Stimulated activated naive B cell treated with anti-CD40 and anti-IgM and Interleukin-4, amounts not matched to agents 10 μg/mL and 1 μg/mL and 100 μg/mL, for 72 hours (primary cell): ENCODE measurements at regions not wholly inside any gene's neighbourhood (a gene's known extent, or its start where the extent isn't known, plus 50 kb on each side); places are given as distances from the start of the nearest gene placed in this dataset.

Source experiments
- ATAC-seq, 2 donors: fragments of 150-1000 bp; cut with Tn5 transposase; replicated peaks; 2 replicates each; pipeline ENCODE4 v1.10.0; 2021; ENCODE audit warnings: moderate library complexity in 1 of 2
- DNase-seq: peaks from one replicate; pipeline ENCODE4 v3.0.0; 2021
- H3K27ac Mint-ChIP-seq: one replicate; pipeline ENCODE4 v1.8.0; 2022; ENCODE audit warnings: mild to moderate bottlenecking, mixed read lengths
- H3K27me3 Mint-ChIP-seq, 2 donors: one replicate each; pipeline ENCODE4 v1.8.0; 2022; ENCODE audit warnings: mixed read lengths in 2 of 2
- H3K36me3 Mint-ChIP-seq, 2 donors: one replicate each; pipeline ENCODE4 v1.8.0; 2022; ENCODE audit warnings: mixed read lengths in 2 of 2, mild to moderate bottlenecking in 1 of 2
- H3K4me1 Mint-ChIP-seq, 2 donors: one replicate each; pipeline ENCODE4 v1.8.0; 2022; ENCODE audit warnings: mixed read lengths in 2 of 2, mild to moderate bottlenecking in 1 of 2
- H3K4me3 Mint-ChIP-seq, 2 donors: one replicate each; pipeline ENCODE4 v1.8.0; 2022; ENCODE audit warnings: mild to moderate bottlenecking in 2 of 2, mixed read lengths in 2 of 2, moderate library complexity in 1 of 2
- H3K9me3 Mint-ChIP-seq, 2 donors: one replicate each; pipeline ENCODE4 v1.8.0; 2022; ENCODE audit warnings: mixed read lengths in 2 of 2, mild to moderate bottlenecking in 1 of 2

DNA sequence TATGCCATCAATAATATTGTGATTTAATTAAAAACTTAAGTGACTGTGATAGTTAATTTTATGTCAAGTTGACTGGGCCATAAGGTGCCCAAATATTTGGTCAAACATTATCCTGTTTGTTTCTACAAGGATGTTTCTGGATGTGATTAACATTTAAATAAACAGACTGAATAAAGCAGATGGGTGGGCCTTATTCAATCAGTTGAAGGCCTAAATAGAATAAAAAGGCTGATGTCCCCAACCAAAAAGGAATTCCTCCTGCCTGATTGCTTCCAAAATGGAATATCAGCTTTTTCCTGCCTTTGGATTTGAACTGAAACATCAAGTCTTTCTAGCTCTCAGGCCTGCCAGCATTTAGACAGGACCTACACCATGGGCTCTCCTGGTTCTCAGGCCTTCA is 961.7 kb downstream of the NTRK3 start:
- Mint-ChIP-seq H3K4me3 (no peak overlapping the region), H3K4me1 (no peaks in the 10 kb centered on the region), H3K36me3 (no peaks in the 10 kb centered on the region), H3K27me3 (no peaks in the 10 kb centered on the region), H3K9me3 (peaks cover 0 to 6% of the 10 kb centered on the region in 2 donors), H3K27ac (no peak overlapping the region)
- ATAC-seq (no peak), DNase-seq (no peak)

DNA sequence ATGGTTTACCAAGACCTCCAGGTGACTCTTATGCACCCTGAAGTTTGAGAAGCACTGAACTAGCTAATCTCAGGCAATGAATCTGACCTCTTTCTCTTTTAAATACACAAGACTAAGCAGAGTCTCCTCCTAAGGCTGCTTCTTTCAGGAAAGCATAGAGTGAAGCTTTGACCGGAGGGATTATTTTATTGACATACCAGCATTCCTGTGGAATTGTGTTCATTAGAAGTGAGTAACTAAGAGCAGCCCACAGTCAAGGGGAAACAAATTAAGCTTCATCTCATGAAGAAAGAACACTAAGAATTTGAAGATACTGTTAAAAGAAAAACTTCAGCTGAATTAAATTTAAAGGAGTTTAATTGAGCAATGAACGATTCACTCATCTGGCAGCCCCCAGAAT is 963.5 kb downstream of the NTRK3 start:
- H3K4me1 Mint-ChIP-seq, result no peaks in the 10 kb centered on the region
- DNase-seq (no peak), ATAC-seq (no peak)
- no peaks in the 10 kb centered on the region for H3K27me3 Mint-ChIP-seq
- H3K36me3 Mint-ChIP-seq, result no peaks in the 10 kb centered on the region
- H3K9me3 Mint-ChIP-seq, result peaks cover 0 to 6% of the 10 kb centered on the region in 2 donors
- no peak overlapping the region for H3K4me3 Mint-ChIP-seq
- no peak overlapping the region for H3K27ac Mint-ChIP-seq

DNA sequence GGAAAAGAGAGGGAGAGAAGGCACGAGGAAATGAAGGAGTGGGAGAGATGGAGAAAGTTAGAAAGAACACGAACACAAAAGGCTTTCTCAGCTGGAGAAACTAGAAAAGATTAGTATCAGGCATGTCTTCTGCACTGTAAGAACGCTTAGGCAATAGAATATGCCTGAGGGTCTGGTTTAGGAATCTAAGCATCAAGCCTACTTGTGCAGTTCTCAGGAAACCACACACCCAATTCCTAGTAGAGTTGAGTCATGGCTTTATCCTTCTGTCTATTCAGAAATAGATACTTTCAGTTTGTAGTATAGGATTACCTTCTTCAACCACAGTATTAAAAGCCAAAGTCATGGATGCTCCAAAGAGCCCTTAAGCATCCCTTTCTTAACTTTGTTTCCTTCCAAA is 969.4 kb downstream of the NTRK3 start:
- ATAC-seq (no peak), DNase-seq (no peak)
- no peaks in the 10 kb centered on the region for H3K4me1 Mint-ChIP-seq
- H3K36me3 Mint-ChIP-seq, result no peaks in the 10 kb centered on the region
- no peak overlapping the region for H3K4me3 Mint-ChIP-seq
- peaks cover 0 to 5% of the 10 kb centered on the region in 2 donors for H3K9me3 Mint-ChIP-seq
- H3K27me3 Mint-ChIP-seq, result no peaks in the 10 kb centered on the region
- no peak overlapping the region for H3K27ac Mint-ChIP-seq

DNA sequence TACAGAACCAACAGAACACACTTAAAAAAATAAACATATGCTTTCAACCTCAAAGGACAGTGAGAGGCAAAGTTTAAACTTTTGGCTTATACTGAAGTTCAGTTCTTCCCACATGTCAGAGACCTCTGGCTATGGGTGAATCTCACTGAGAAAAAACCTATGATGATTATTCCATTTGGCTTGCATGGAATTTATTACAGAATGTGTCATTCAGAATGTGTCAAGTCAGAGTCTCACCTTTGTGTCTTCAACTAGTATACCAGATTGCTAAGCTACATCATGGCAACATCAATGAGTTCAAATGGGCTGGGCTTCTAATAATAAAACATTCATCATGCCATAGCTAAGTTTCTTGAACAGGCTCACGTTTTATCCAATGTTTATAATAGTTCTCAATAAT is 987.0 kb downstream of the NTRK3 start:
- DNase-seq (no peak), ATAC-seq (no peak)
- Mint-ChIP-seq H3K4me3 (no peak overlapping the region), H3K27me3 (no peaks in the 10 kb centered on the region), H3K9me3 (peaks cover 2 to 5% of the 10 kb centered on the region in 2 donors), H3K36me3 (no peaks in the 10 kb centered on the region), H3K27ac (no peak overlapping the region), H3K4me1 (no peaks in the 10 kb centered on the region)

DNA sequence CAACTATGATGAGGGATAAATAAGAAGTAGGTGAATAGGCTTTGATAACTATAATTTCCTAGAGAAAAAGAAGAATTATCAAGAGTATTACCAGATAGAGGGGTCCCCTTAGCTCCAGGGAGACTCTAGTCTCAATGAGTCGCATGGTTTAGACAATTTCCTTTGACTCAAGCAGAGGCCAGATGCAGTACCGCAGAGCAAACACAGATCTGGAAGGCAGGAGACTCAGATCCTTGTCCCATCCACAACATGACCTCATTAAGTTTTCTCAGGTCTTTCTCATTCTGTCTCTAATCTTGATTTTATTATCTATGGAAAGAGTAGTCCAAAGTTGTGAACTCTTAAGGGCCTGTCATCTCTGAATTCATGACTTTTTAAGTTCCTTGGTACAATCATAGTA is 987.9 kb downstream of the NTRK3 start:
- no peak for ATAC-seq
- no peak overlapping the region for H3K27ac Mint-ChIP-seq
- DNase-seq, result no peak
- peaks cover 2 to 5% of the 10 kb centered on the region in 2 donors for H3K9me3 Mint-ChIP-seq
- no peaks in the 10 kb centered on the region for H3K36me3 Mint-ChIP-seq
- no peaks in the 10 kb centered on the region for H3K4me1 Mint-ChIP-seq
- H3K4me3 Mint-ChIP-seq, result no peak overlapping the region
- no peaks in the 10 kb centered on the region for H3K27me3 Mint-ChIP-seq

DNA sequence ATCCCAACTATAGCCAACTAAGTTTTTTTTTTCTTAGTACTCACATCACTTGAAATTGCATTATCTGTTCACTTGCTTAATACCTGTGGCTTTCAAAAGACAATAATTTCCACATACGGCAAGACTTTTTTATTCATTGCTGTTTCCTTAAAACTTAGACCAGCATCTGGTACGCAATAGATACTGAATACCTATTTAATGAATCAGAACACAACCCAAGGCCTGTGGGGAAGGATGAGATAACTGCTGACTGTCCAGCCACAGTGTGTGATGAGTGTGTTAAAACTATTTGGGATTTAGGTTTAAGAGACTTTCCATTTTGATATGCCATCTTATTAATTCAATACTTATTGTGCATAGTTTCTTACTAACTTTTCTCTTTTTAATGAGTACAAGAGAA is 988.7 kb downstream of the NTRK3 start:
- DNase-seq (no peak), ATAC-seq (no peak)
- H3K27ac Mint-ChIP-seq, result no peak overlapping the region
- no peaks in the 10 kb centered on the region for H3K4me1 Mint-ChIP-seq
- H3K9me3 Mint-ChIP-seq, result peaks cover under 1 to 3% of the 10 kb centered on the region in 2 donors
- no peak overlapping the region for H3K4me3 Mint-ChIP-seq
- no peaks in the 10 kb centered on the region for H3K36me3 Mint-ChIP-seq
- H3K27me3 Mint-ChIP-seq, result no peaks in the 10 kb centered on the region

DNA sequence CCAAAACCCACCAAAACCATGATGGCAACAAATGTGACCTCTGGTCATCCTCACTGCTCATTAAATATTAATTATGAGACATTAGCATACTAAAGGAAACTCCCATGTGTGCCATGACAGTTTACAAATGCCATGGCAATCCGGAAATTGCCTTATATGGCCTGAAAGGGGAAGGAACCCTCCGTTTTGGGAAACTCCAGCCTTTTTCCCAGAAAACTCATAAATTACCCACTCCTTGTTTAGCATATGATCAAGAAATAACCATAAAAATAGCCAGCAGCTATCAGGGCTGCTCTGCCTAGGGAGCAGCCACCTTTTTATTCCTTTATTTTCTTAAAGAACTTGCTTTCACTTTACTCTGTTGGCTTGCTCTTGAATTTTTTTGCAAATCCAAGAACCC is 992.7 kb downstream of the NTRK3 start:
- H3K9me3 Mint-ChIP-seq, result peaks cover 5 to 10% of the 10 kb centered on the region in 2 donors
- H3K36me3 Mint-ChIP-seq, result no peaks in the 10 kb centered on the region
- DNase-seq, result no peak
- H3K27me3 Mint-ChIP-seq, result no peaks in the 10 kb centered on the region
- H3K27ac Mint-ChIP-seq, result no peak overlapping the region
- ATAC-seq, result no peak
- H3K4me3 Mint-ChIP-seq, result no peak overlapping the region
- no peaks in the 10 kb centered on the region for H3K4me1 Mint-ChIP-seq

DNA sequence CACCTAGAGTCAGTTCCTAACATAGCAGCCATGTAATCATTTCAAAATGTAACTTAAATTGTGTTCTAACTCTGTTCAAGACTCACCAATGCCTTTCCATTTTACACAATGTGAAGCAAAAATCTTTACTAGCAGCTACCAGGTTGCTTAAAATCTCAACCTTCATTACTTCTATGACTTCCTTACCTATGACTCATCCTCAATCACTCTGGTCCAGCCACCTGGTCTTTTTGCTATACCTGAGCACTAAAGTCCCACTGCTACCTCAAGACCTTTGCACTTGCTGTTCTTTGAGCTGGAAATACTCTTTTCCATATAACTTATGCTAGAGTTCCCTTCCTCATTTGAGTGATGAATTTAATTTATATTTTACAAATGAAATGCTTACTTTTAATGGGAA is 993.2 kb downstream of the NTRK3 start:
- ATAC-seq (no peak), DNase-seq (no peak)
- H3K9me3 Mint-ChIP-seq, result peaks cover 9 to 14% of the 10 kb centered on the region in 2 donors
- no peak overlapping the region for H3K27ac Mint-ChIP-seq
- H3K4me1 Mint-ChIP-seq, result no peaks in the 10 kb centered on the region
- H3K36me3 Mint-ChIP-seq, result no peaks in the 10 kb centered on the region
- no peaks in the 10 kb centered on the region for H3K27me3 Mint-ChIP-seq
- no peak overlapping the region for H3K4me3 Mint-ChIP-seq

DNA sequence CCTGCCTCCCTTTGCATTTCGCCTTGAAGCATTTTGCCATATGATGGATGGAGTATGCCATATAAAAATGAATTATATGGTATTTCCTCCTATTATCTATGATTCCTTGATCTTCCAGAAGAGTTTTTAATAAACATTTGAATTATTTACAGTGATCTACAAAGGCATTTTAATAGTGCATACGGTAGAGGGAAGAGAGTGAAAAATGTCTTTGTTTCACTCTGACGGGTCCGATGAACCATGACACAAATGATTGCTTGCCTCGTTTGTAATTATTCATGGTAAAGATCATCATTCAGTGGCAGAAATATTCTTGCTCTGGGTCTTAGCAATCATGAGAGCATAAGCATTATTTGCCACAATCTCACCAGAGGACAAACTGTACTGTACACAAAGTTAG is 1010.9 kb downstream of the NTRK3 start:
- H3K4me1 Mint-ChIP-seq, result no peaks in the 10 kb centered on the region
- H3K36me3 Mint-ChIP-seq, result no peaks in the 10 kb centered on the region

DNA sequence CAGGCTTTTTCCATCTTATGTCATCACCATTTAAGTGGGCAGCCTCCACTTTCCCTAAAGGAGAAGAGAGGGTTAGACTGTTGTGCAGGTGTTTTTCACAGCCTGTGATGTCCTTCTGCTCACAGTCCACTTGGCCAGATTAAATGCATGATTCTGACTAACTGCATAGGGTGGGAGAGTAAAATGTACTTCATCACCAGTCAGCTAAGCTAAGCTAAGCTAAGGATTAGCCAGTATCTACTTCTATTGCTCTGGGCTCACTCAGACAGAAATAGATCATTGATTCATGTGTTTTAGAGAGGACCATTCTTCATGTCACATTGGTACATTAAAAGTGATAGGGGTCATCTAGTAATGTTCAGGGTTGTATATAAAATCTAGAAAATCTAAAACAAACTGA is 1013.1 kb downstream of the NTRK3 start:
- Mint-ChIP-seq H3K27me3 (no peaks in the 10 kb centered on the region), H3K4me3 (no peak overlapping the region), H3K27ac (no peak overlapping the region), H3K9me3 (peaks cover 0 to 6% of the 10 kb centered on the region in 2 donors), H3K36me3 (no peaks in the 10 kb centered on the region), H3K4me1 (no peaks in the 10 kb centered on the region)
- no peak for ATAC-seq
- DNase-seq, result no peak

More for the DNA sequence above, 1010.9 kb downstream of the NTRK3 start:
- Mint-ChIP-seq H3K9me3 (peaks cover 0 to 7% of the 10 kb centered on the region in 2 donors), H3K4me3 (no peak overlapping the region), H3K27me3 (no peaks in the 10 kb centered on the region), H3K27ac (no peak overlapping the region)
- ATAC-seq (no peak), DNase-seq (no peak)

DNA sequence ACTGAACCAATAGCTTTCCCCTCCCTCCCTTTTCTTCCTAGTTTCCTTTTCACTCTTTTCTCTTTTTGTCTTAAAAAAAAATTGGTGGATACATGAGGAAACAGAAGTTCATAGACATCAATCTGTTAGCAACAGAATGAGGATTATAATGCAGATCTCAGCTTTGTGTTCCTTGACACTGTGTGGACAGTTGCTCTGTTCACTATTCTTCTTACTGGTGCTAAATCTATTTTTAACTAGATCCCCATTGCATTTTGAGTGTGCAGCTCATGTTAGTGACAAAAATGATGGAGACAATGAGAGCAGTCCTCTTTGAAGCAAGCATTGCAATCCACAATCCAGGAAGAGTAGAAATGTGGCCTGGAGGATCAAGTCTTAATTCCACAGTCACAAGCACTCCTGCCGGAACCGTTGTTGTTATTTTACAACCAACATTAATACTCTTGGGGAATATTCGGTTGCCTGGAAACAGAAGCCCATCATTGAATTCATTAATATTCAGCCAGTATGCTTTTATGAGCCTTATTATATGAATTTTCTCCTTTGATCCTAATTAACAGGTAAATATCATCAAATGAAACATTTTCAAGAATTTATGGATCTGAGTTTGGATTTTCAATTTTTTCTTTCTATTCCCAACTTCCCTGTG is 1016.8 kb downstream of the NTRK3 start:
- no peaks in the 10 kb centered on the region for H3K27me3 Mint-ChIP-seq
- H3K4me1 Mint-ChIP-seq, result no peaks in the 10 kb centered on the region
- H3K9me3 Mint-ChIP-seq, result peaks cover 0 to 4% of the 10 kb centered on the region in 2 donors
- H3K4me3 Mint-ChIP-seq, result no peak overlapping the region
- H3K36me3 Mint-ChIP-seq, result no peaks in the 10 kb centered on the region
- ATAC-seq (no peak), DNase-seq (no peak)
- H3K27ac Mint-ChIP-seq, result no peak overlapping the region

DNA sequence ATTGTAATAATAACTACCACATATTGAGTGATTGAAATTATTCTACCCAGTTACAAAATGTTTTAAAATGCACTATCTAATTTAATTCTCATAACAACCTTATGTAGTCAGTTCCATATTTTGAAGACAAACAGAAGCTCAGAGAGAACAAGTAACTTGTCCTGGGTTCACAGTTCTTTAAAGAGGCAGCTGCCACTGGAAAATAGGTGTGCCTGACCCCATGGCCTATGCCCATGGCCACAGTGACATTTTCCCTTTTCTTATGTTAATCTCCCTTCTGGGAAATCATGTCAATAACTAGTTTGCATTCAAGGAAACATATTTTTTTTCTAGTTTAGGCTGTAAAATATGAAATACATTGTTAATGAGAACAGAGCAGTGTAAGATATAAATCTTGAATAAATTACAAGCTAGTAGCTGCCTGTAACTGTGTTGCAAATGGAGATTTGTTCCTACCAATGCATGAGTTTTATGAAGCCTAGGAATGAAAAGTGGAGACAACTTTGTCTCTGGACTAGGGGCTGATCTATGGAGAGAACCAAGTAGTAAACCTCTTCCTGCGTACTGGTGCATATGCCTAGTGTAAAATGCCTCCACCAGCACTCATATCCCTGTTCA is 1018.0 kb downstream of the NTRK3 start:
- Mint-ChIP-seq H3K4me3 (no peak overlapping the region), H3K4me1 (no peaks in the 10 kb centered on the region), H3K9me3 (peaks cover 0 to 6% of the 10 kb centered on the region in 2 donors), H3K27me3 (no peaks in the 10 kb centered on the region), H3K27ac (no peak overlapping the region), H3K36me3 (no peaks in the 10 kb centered on the region)
- DNase-seq, result no peak
- ATAC-seq, result no peak

DNA sequence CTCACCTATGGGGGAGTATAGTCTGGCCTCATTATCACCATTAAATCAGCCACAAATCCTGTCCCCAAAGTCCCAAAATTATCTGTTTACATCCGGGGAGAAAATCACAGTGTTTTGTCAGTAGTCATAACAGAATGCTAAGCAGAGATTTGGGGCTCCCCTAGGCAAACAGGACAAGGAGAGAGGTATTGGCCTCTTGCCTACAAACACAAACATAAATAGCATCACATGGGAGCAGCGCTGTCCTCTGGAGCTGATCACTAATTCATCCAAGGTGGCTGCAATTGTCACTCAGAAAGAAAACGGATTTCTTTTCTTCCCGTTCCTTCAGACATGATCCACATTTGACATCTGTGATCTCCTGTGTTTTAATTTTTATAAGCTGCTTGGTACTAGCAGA is 1028.1 kb downstream of the NTRK3 start:
- Mint-ChIP-seq H3K4me1 (no peaks in the 10 kb centered on the region), H3K36me3 (no peaks in the 10 kb centered on the region), H3K27me3 (no peaks in the 10 kb centered on the region), H3K4me3 (no peak overlapping the region), H3K27ac (no peak overlapping the region), H3K9me3 (peaks cover 0 to 6% of the 10 kb centered on the region in 2 donors)
- DNase-seq (no peak), ATAC-seq (no peak)

DNA sequence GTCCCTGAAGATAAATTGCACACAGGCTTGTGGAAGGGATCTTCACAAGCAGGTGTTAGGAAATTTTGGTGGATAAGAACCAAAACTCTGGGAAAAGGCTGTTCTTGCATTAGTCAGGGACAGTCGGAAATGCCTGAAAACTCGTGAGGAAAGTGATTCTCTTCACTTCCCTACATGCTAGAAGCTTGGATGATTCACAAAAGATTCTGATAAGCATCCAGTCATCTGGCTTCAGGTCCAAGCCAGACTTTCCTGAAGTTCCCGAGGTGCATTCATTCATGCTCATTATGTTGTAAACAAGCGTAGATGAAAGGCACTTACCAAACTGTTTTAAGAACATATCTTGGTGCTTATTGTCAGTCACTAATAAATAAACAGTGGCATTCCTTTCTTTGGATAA is 1028.7 kb downstream of the NTRK3 start:
- no peaks in the 10 kb centered on the region for H3K4me1 Mint-ChIP-seq
- no peak overlapping the region for H3K4me3 Mint-ChIP-seq
- no peaks in the 10 kb centered on the region for H3K36me3 Mint-ChIP-seq
- no peak for ATAC-seq
- no peaks in the 10 kb centered on the region for H3K27me3 Mint-ChIP-seq
- no peak for DNase-seq
- peaks cover 0 to 5% of the 10 kb centered on the region in 2 donors for H3K9me3 Mint-ChIP-seq
- no peak overlapping the region for H3K27ac Mint-ChIP-seq

DNA sequence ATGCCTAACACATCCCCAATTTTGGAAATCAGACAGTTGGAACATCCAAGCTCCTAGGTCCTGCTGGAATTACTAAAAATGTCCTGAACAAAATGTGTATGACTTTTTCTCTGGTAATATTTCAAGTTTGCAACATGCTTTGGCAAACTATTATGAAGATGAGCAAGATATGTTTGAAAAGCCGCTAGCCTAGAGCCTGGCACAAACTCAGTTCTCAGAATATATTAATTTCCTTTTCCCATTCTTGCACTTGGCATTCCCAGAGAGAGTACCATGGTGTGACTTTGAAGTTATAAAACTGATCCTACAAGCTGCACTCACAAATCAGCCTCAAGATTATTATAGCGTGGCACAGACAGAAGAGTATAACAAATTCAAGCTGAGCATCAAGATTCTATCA is 1031.1 kb downstream of the NTRK3 start:
- H3K9me3 Mint-ChIP-seq, result peaks cover 4 to 5% of the 10 kb centered on the region in 2 donors
- H3K36me3 Mint-ChIP-seq, result no peaks in the 10 kb centered on the region
- H3K27me3 Mint-ChIP-seq, result no peaks in the 10 kb centered on the region
- H3K4me1 Mint-ChIP-seq, result no peaks in the 10 kb centered on the region
- no peak overlapping the region for H3K27ac Mint-ChIP-seq
- DNase-seq (no peak), ATAC-seq (no peak)
- H3K4me3 Mint-ChIP-seq, result no peak overlapping the region
